RWPE2 (cell line): ENCODE measurements at regions not wholly inside any gene's neighbourhood (a gene's known extent, or its start where the extent isn't known, plus 50 kb on each side); places are given as distances from the start of the nearest gene placed in this dataset.

Experiments used
- ATAC-seq: fragments of 200-7000 bp; cut with Tn5 transposase; 3 replicates; pipeline ENCODE4 v1.9.1; 2021; ENCODE audit warnings: low read depth
- DNase-seq: peaks from one replicate; pipeline ENCODE4 v3.0.0-alpha.2; 2020; ENCODE audit warnings: low spot score
- H3K27ac ChIP-seq: fragments of 450-650 bp; 2 replicates; pipeline ENCODE4 v1.5.1; 2017; ENCODE audit warnings: mild to moderate bottlenecking; ENCODE audit not compliant: poor library complexity, severe bottlenecking
- H3K27me3 ChIP-seq: fragments of 250-450 bp; sonication (Bioruptor Pico); 2 replicates; pipeline ENCODE4 v1.5.1; 2021; ENCODE audit warnings: mild to moderate bottlenecking, moderate library complexity; ENCODE audit not compliant: insufficient read depth, poor library complexity, severe bottlenecking
- H3K36me3 ChIP-seq: fragments of 250-450 bp; sonication (Bioruptor Pico); 2 replicates; pipeline ENCODE4 v1.5.1; 2020; ENCODE audit warnings: low read depth, mild to moderate bottlenecking, moderate library complexity
- H3K4me1 ChIP-seq: fragments of 250-450 bp; sonication (Bioruptor Pico); 2 replicates; pipeline ENCODE4 v1.5.1; 2021; ENCODE audit warnings: mild to moderate bottlenecking, moderate library complexity; ENCODE audit not compliant: insufficient read depth, poor library complexity, severe bottlenecking
- H3K4me3 ChIP-seq: fragments of 250-450 bp; sonication (Bioruptor Pico); 2 replicates; pipeline ENCODE4 v1.5.1; 2021; ENCODE audit warnings: mild to moderate bottlenecking, moderate library complexity; ENCODE audit not compliant: severe bottlenecking
- H3K9me3 ChIP-seq: fragments of 250-450 bp; sonication (Bioruptor Pico); 2 replicates; pipeline ENCODE4 v1.5.1; 2021; ENCODE audit warnings: mild to moderate bottlenecking, moderate library complexity; ENCODE audit not compliant: severe bottlenecking
- TF ChIP-seq, protein P1 (sequence below): fragments of 450-650 bp; IDR thresholded peaks from one replicate; pipeline ENCODE4 v1.5.1; 2017; ENCODE audit warnings: mild to moderate bottlenecking, moderate library complexity; ENCODE audit not compliant: poor library complexity, severe bottlenecking

DNA sequence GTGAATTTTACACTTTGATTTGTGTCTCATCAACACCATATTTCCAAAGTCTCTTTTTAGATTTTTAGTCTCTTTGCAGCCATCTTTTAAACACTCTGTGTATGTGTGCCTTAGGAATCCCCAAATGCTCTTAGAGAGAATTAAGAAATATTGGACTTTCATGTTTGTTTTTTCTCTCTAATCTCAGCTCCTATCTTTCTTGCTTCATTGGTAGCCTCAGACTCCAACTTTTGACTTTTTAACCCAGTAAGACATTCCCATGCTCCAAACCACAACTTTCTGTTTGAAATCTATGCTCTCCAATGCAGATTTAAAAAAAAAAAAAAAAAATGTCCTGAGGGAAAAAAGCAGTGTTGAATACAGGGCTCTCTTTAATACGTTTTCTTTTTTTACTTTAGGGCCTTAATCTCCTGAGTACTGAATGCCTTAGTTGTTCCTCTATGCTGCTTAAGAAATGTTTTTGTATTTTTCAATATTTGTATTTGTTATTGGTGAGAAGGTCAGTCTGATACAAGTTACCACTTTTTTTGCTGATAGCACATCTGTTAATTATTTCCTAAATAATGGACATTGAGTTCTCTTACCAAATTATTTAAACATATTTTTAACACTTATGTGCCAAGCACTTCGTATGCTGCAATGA is 489.9 kb downstream of the NXPH1 start:
- H3K4me1 ChIP-seq = no peaks in the 10 kb centered on the region
- ATAC-seq = no peak
- no peak overlapping the region for H3K4me3 ChIP-seq
- no peaks in the 10 kb centered on the region for H3K9me3 ChIP-seq
- no peaks in the 10 kb centered on the region for H3K36me3 ChIP-seq
- no peak overlapping the region for H3K27ac ChIP-seq
- TF ChIP-seq, protein P1, sequence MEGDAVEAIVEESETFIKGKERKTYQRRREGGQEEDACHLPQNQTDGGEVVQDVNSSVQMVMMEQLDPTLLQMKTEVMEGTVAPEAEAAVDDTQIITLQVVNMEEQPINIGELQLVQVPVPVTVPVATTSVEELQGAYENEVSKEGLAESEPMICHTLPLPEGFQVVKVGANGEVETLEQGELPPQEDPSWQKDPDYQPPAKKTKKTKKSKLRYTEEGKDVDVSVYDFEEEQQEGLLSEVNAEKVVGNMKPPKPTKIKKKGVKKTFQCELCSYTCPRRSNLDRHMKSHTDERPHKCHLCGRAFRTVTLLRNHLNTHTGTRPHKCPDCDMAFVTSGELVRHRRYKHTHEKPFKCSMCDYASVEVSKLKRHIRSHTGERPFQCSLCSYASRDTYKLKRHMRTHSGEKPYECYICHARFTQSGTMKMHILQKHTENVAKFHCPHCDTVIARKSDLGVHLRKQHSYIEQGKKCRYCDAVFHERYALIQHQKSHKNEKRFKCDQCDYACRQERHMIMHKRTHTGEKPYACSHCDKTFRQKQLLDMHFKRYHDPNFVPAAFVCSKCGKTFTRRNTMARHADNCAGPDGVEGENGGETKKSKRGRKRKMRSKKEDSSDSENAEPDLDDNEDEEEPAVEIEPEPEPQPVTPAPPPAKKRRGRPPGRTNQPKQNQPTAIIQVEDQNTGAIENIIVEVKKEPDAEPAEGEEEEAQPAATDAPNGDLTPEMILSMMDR = no peak
- peaks cover 3% of the 10 kb centered on the region for H3K27me3 ChIP-seq
- no peak for DNase-seq

DNA sequence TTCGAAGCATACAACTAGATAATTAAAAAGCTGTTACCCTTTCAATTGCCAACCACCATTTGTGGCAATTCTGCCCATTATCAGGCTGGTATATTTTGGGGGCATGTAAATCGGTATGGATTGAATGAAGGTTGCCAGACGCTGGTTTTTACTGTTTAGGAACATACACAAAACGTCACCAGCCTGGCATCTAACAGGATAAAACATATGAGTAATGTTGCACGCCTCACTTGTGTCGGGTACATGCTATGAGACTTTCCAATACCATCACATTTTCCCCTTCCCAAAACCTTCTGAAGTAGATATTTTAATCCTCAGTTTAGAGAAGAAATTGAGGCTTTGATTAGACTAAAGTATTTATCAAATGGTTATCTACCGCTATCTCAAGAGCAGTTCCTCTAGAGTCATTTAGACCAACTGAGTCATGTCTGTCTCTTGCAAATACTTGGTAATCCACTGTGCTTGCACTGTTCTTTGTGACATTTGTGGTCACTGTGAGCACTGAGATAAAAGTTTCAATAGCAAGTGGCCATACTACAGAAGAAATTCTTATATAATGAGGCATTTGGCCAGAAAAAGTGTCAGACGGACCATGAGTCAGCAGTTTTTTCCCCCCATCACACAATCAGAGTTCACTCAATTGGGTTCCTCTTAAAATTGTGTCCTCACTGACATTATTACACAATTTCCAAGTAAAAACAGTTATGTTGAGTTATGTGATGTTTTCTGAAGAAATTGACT is 498.7 kb downstream of the NXPH1 start:
- Histone ChIP-seq H3K4me3 (no peak overlapping the region), H3K9me3 (no peaks in the 10 kb centered on the region), H3K27ac (no peak overlapping the region), H3K36me3 (no peaks in the 10 kb centered on the region), H3K4me1 (no peaks in the 10 kb centered on the region), H3K27me3 (no peaks in the 10 kb centered on the region)
- DNase-seq = no peak
- TF ChIP-seq, protein P1 = no peak
- ATAC-seq = no peak

DNA sequence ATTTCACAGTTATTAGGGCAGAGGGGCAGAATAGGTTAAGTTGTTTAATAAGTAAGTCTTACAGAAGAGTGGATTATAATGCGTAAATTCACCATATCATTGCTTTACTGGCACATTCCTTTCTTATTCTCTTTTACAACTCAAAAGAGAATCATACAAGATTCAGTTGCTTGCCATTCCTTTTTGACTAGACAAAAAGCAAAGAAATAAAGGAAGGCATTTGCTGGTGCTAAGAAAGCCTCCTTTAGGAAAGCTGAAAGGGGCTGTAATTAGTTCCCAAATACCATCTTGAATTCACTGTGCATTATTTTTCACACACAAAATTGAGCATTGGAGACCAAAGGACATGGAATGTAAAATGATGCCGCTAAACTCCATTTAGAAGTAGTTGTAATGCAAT is 499.3 kb downstream of the NXPH1 start:
- Histone ChIP-seq H3K36me3 (no peaks in the 10 kb centered on the region), H3K9me3 (no peaks in the 10 kb centered on the region), H3K4me1 (no peaks in the 10 kb centered on the region), H3K4me3 (no peak overlapping the region), H3K27ac (no peak overlapping the region), H3K27me3 (no peaks in the 10 kb centered on the region)
- ATAC-seq (no peak), DNase-seq (no peak)
- TF ChIP-seq, protein P1 = no peak

DNA sequence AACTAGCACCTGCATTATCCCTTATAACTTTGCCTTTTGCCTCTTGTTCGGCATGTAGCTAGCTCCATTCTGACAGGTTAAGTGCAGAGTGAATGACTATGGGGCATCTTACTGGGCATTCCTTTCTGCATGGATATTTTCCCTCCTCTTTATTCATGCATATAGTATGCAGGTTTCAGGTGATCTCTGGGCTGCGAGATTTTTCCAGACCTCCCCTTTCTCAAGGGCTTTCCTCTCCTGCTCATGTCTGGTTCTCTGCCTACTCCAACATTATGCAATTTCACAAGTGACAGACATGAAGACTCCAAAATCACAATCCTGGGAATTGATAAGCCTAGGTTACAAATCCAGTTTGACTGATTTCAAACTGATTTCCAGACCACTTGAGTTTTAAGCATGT is 503.8 kb downstream of the NXPH1 start:
- no peaks in the 10 kb centered on the region for H3K9me3 ChIP-seq
- no peaks in the 10 kb centered on the region for H3K27me3 ChIP-seq
- ATAC-seq = no peak
- no peaks in the 10 kb centered on the region for H3K36me3 ChIP-seq
- H3K4me3 ChIP-seq = no peak overlapping the region
- H3K27ac ChIP-seq = no peak overlapping the region
- TF ChIP-seq, protein P1 = no peak
- H3K4me1 ChIP-seq = no peaks in the 10 kb centered on the region
- no peak for DNase-seq
